ENCODE measurements at regions not wholly inside any gene's neighbourhood (a gene's known extent, or its start where the extent isn't known, plus 50 kb on each side); places are given as distances from the start of the nearest gene placed in this dataset.

DNA sequence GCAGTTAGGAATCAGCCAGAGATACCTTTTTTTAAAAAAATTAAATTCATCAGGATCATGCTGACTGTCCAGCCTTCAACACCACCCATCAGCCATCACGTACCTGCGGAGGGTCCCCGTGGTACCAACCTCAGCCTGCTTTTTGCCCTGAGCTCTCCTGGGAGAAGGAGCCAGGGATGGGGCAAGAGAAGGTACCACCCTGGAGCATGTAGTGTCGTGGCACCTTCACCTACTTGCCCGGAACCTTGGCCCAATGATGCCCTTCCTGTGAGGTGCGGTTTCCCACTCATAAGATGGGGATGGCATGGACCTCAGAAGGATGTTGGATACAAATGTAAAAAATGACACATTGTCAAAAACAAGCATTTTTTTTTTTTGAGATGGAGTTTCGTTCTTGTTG, 88.4 kb upstream of the C1orf174 start:
- Histone ChIP-seq H3K36me3 (ENCODE audit: control insufficient read depth, insufficient read depth, low read length) (no peaks in the 10 kb centered on the region), H3K4me3 (ENCODE audit: low read depth in 2 of 2, low read length in 2 of 2) (no peak overlapping the region), H3K4me1 (ENCODE audit: control insufficient read depth, insufficient read depth, low read length) (no peaks in the 10 kb centered on the region), H3K9me3 (ENCODE audit: control insufficient read depth, insufficient read depth, low read depth, low read length) (no peaks in the 10 kb centered on the region), H3K27ac (ENCODE audit: low read length) (no peak overlapping the region), H3K27me3 (ENCODE audit: control insufficient read depth, insufficient read depth, low read length) (no peaks in the 10 kb centered on the region)
- intact Hi-C loops (cut with micrococcal nuclease; ENCODE audit: unreplicated experiment) (no loop called here), in situ Hi-C loops (cut with HindIII; ENCODE audit: low pct_unique_long_range_greater_than_20kb, low sequenced_read_pairs) (no loop called here)
- CTCF ChIA-PET = no interaction called here
- DNase-seq (ENCODE audit: low read depth, low spot score) = no peak
- TF ChIP-seq TCF7L2 (IDR thresholded peaks at IDR 0.05; ENCODE audit: low read depth, low read length) (no peak), POLR2AphosphoS5 (IDR thresholded peaks at IDR 0.05; ENCODE audit: low read depth, low read length) (no peak), SIN3A (IDR thresholded peaks at IDR 0.05; ENCODE audit: borderline replicate concordance, insufficient read depth, low read depth, low read length) (no peak)
- TF ChIP-seq, protein P1, sequence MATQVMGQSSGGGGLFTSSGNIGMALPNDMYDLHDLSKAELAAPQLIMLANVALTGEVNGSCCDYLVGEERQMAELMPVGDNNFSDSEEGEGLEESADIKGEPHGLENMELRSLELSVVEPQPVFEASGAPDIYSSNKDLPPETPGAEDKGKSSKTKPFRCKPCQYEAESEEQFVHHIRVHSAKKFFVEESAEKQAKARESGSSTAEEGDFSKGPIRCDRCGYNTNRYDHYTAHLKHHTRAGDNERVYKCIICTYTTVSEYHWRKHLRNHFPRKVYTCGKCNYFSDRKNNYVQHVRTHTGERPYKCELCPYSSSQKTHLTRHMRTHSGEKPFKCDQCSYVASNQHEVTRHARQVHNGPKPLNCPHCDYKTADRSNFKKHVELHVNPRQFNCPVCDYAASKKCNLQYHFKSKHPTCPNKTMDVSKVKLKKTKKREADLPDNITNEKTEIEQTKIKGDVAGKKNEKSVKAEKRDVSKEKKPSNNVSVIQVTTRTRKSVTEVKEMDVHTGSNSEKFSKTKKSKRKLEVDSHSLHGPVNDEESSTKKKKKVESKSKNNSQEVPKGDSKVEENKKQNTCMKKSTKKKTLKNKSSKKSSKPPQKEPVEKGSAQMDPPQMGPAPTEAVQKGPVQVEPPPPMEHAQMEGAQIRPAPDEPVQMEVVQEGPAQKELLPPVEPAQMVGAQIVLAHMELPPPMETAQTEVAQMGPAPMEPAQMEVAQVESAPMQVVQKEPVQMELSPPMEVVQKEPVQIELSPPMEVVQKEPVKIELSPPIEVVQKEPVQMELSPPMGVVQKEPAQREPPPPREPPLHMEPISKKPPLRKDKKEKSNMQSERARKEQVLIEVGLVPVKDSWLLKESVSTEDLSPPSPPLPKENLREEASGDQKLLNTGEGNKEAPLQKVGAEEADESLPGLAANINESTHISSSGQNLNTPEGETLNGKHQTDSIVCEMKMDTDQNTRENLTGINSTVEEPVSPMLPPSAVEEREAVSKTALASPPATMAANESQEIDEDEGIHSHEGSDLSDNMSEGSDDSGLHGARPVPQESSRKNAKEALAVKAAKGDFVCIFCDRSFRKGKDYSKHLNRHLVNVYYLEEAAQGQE (IDR thresholded peaks at IDR 0.05; ENCODE audit: insufficient read depth in 1 of 2, low read depth in 2 of 2, low read length in 1 of 2) = no peak
- TF ChIP-seq, protein P2, sequence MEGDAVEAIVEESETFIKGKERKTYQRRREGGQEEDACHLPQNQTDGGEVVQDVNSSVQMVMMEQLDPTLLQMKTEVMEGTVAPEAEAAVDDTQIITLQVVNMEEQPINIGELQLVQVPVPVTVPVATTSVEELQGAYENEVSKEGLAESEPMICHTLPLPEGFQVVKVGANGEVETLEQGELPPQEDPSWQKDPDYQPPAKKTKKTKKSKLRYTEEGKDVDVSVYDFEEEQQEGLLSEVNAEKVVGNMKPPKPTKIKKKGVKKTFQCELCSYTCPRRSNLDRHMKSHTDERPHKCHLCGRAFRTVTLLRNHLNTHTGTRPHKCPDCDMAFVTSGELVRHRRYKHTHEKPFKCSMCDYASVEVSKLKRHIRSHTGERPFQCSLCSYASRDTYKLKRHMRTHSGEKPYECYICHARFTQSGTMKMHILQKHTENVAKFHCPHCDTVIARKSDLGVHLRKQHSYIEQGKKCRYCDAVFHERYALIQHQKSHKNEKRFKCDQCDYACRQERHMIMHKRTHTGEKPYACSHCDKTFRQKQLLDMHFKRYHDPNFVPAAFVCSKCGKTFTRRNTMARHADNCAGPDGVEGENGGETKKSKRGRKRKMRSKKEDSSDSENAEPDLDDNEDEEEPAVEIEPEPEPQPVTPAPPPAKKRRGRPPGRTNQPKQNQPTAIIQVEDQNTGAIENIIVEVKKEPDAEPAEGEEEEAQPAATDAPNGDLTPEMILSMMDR (IDR thresholded peaks at IDR 0.05) = no peak
- no TSS peak for BruUV-seq (replicated peaks)
- ATAC-seq = no peak
- POLR2A ChIA-PET = no interaction called here

DNA sequence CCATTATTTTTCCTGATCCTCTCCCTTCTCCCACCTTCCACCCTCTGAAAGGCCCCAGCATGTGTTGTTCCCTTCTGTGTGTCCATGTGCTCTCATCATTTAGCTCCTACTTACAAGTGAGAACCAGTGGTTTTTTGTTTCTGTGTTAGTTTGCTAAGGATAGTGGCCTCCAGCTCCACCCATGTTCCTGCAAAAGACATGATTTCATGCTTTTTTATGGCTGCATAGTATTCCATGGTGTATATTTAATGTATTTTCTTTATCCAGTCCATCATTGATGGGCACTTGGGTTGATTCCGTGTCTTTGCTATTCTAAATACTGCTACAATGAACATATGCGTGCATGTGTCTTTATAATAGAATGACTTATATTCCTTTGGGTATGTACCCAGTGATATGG, 89.4 kb upstream of the C1orf174 start:
- BruUV-seq (replicated peaks) = no TSS peak
- POLR2A ChIA-PET = no interaction called here

More for the DNA sequence above, 89.4 kb upstream of the C1orf174 start:
- no peak for ATAC-seq
- no peak overlapping the region for H3K27ac ChIP-seq (ENCODE audit: low read length)
- no peaks in the 10 kb centered on the region for H3K36me3 ChIP-seq (ENCODE audit: control insufficient read depth, insufficient read depth, low read length)
- intact Hi-C loops (cut with micrococcal nuclease; ENCODE audit: unreplicated experiment) (no loop called here), in situ Hi-C loops (cut with HindIII; ENCODE audit: low pct_unique_long_range_greater_than_20kb, low sequenced_read_pairs) (no loop called here)
- no peak for DNase-seq (ENCODE audit: low read depth, low spot score)
- no peaks in the 10 kb centered on the region for H3K27me3 ChIP-seq (ENCODE audit: control insufficient read depth, insufficient read depth, low read length)
- TF ChIP-seq, protein P2 (IDR thresholded peaks at IDR 0.05) = no peak
- TF ChIP-seq SIN3A (IDR thresholded peaks at IDR 0.05; ENCODE audit: borderline replicate concordance, insufficient read depth, low read depth, low read length) = no peak
- no peak for TF ChIP-seq TCF7L2 (IDR thresholded peaks at IDR 0.05; ENCODE audit: low read depth, low read length)
- no peaks in the 10 kb centered on the region for H3K4me1 ChIP-seq (ENCODE audit: control insufficient read depth, insufficient read depth, low read length)
- no peak overlapping the region for H3K4me3 ChIP-seq (ENCODE audit: low read depth in 2 of 2, low read length in 2 of 2)
- CTCF ChIA-PET = no interaction called here
- no peaks in the 10 kb centered on the region for H3K9me3 ChIP-seq (ENCODE audit: control insufficient read depth, insufficient read depth, low read depth, low read length)

Data from Panc1 (cell line).